HG02763 (cell line): ENCODE measurements at regions not wholly inside any gene's neighbourhood (a gene's known extent, or its start where the extent isn't known, plus 50 kb on each side); places are given as distances from the start of the nearest gene placed in this dataset.
"Not testable (repeated sequence)": the region's sequence is repeated elsewhere in the genome, so short reads cannot be mapped to it uniquely, and the experiment has no call there.

Experiments
- ATAC-seq: cut with Tn5 transposase; IDR thresholded peaks from one replicate; pipeline ENCODE4 v1.9.1; 2021; ENCODE audit warnings: mild to moderate bottlenecking, moderate library complexity; ENCODE audit not compliant: unreplicated experiment

DNA sequence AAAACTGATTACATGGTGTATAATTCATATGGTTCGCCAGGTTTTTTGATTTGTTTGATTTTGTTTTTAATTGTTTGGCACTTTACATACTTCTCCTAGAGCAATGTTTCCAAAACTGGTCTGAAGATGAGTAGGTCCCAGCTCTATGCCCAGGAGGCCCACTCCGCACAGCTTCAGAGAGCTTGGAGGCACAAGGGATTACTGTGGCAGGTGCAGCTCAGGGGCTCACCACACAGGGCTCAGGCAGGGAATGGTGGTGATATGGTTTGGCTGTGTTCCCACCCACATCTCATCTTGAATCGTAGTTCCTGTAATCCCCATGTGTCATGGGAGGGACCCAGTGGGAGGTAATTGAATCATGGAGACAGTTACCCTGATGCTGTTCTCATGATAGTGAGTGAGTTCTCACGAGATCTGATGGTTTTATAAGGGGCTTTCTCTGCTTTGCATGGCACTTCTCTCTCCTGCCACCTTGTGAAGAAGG is 296.6 kb downstream of the MED10 start:
- ATAC-seq = no peak

DNA sequence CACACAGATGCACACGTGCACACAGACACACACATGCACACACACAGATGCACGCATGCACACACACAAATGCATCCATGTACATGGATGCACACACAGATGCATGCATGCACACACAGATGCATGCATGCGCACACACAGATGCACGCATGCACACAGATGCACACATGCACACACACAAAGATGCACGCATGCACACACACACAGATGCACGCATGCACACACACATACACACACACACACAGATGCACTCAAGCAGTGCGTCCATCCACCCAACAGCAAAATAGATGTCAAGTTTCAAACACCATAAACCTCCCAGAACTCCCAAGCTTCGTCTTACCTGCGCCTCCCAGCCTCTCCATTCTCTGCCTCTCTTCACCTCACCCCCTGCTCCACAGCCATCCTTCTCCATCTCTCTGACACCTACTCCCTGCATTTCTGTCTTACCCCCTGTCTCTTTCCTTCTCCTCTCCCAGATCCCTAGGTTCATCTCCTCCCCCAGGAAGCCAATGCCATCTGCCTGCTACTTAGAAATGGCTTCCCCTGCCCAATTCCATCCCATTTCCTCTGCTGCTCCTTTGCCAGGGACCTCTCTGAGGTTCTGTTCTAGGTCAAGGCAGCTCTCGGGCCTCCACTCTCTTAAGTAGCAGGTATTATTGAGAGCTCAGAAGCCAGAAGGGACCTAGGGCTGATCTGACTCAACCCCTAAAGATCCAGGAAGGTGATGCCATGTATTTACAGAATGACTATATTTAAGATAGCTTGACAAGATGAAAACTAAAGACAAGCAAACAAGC is 297.2 kb downstream of the MED10 start:
- ATAC-seq = no peak

DNA sequence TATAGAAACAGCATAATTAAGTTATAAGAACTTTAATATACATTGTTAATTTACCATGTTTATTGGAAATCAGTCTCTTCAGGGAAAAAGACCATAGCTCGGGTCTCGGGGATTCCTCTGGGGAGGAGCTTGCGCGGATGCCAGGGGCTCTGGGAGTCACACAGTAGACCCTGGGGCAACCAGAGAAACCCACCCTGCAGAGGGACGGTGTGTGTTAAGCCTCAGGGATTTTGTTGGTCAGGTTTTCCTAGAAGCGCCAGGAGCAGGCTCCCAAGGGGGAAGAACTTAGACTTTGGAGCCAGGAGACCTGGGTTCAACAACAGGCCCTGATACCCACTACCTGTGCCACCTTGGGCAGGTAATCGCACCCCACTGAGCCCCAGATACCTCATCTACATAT is 297.9 kb downstream of the MED10 start:
- ATAC-seq = no peak

DNA sequence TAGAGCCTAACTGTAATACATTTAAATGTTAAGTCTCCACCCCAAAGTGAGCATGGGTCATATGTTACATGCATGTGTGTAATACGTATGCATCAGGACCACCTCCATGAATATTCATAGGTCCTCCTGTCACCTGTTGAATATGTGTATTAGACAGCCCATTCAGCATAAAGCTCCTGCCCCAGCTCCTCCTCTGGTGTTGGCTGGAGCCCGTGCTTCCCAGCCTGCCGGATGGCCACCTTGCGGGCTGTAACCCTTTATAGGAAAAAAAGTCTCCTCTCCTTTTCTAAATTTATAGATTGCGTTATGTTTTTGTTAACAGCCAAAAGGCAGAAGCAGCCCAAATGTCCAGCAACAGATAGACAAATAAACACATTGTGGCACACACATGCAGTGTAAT is 299.5 kb downstream of the MED10 start:
- no peak for ATAC-seq

DNA sequence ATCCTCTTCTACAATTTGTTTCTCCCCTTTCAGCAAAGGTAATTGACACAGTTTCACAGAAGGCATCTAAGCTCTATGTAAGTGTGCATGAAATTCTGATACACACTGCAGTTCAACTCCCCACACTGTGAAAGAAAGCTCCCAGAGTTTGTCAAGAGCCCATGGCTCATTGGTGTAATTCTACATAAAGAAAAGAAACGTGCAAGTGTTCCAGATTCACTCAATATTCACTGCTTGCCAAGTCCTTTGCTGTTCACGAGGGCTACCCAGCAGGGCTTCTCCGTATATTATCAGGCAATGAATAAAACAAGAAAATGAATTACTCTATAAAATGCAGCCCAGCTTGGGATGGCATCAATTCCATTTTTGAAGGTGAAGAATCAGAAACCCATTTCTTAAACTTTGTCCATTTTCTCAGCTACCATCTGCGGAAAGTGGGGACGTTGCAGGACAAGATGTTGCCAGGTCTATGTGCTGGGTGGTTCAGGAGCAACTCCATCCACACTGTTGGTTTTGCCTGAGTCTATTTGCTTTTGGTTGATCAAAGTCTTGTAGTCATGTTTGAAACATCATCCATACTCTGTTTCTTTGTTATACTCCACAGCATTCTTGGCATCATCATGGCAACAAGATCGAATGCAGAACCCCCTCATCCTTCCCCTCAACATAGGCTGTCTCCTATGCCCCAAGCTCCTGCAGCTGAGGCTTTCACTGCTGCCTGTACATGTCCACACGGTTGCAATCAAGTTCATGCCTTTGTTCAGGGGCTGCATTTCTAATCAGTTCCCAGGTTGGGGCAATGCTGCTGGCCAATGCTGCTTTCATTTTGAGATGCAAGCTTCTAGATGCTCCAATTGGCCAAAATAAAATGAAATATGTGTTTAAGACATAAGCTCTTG is 301.8 kb downstream of the MED10 start:
- no peak for ATAC-seq

DNA sequence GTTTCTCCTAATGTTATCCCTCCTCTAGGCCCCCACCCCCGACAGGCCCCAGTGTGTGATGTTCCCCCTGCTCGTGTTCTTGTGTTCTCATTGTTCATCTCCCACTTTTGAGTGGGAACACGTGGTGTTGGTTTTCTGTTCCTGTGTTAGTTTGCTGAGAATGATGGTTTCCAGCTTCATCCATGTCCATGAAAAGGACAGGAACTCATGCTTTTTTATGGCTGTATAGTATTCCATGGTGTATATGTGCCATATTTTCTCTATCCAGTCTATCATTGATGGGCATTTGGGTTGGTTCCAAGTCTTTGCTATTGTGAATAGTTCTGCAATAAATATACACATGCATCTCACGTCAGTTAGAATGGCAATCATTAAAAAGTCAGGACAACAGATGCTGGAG is 305.9 kb downstream of the MED10 start:
- ATAC-seq = not testable (repeated sequence)

DNA sequence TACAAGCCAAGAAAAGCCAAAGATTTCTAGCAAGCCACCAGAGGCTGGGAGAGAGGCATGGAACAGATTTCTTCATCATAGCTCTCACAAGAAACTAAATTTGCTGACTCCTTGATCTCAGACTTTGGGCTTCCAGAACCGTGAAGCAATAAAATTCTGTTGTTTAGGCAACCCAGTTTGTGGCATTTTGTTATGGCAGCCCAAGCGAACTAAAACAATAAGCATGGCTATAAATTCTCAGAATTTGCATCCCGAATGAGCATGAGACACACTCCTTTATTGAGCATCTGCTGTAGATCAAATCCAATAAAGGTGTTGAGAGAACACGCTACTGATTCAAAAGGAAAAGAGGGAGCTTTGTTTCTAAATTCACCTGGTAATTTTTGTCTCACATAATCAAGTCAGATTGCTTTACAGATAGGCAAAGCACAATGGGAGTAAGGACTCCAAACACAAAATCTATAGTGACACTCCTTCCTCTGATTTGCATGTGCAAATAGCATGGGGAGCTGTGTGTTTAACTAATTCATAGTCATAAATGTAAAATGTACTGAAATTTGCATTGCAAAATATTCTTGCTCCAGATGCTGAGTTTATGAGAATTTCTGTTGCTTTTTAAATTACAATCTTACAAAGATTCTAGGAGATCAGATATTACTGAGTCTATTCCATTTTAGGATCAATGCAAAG is 308.7 kb downstream of the MED10 start:
- ATAC-seq = no peak

DNA sequence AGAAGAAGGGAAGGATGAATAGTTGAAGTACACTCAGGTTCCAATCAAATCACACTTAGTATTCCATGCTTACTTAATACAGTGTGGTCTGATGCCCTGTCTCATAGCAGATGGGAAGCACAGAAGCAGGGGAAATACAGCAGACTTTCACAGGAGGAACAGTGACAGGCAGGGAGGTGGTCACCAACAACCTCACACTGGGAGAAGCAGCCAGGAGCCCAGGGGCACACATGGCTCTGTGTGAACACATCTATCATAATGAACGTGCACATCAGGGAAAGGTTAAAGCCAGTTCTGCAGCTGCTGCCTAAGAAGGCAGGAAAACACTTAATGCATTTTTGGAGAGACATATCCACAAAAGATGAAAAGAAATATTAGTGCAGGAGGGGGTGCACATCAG is 312.3 kb downstream of the MED10 start:
- no peak for ATAC-seq

DNA sequence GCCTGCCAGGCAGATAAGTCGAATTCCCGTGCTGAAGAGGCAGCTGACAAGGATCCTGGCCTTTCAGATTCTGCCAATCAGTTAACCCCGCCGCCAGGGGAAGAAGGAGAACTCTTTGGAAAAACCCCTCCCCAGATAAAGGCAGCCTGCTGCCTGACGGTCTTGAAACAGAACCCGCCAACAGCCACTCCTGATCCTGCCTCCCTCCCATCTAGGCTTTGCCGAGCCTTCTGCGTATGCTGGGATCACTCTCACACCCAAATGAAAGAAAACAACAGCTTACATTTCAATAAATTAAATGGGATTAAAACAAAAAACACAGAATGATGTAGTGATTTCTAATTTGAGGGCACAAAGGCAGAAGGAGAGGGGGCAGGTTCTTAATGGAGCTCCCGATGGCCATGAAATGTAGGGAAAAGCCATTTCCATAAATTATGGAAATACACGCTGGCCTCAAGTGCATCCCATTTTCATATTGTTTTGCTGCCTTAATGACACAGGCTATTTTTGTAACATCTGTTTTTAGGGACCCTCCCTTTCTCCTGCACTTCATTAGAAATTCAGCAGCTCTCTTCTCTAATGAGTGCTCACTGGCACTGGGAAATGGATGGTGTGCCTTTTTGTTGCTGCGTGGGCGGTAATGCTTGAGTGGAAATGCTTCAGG is 319.1 kb downstream of the MED10 start:
- no peak for ATAC-seq

DNA sequence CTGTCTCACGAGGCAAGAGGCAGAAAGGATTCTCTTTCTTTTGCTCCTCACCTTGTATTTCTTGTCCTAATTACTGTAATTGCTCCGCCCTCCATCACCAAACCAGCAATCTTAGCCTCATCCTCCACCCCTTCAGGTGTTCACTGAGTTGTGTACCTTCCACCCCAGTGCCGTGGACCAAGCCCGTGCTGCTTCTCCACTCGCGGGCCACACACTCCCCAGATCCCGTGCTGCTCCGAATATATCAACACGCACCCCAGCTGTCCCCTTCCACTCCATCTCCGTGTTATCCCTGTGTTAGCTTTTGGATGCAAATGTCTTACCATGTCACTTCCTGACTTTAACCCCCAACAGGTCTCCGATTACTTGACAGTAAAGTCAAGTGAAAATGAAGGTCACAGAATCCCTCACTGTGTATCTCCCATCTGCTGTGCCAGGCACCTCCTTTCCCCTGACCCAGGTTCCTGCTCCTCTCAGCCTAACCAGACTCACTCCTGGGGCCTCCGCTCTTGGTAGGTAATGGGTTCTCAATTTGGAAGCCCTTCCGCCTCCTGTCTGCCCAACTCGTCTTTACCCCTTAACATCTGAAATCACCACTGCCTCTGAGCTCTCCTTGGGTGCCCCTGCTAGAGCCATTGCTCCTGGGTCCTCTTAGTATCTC is 320.2 kb downstream of the MED10 start:
- ATAC-seq = no peak

DNA sequence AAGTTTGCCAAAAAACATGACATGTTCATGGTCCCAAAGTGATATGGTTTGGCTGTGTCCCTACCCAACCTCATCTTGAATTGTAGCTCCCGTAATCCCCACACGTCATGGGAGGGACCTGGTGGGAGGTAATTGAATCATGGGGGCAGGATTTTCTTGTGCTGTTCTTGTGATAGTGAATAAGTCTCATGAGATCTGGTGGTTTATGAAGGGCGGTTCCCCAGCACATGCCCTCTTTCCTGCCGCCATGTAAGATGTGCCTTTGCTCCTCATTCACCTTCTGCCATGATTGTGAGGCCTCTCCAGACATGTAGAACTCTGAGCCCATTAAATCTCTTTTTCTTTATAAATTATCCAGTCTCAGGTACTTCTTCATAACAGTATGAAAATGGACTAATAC is 322.1 kb downstream of the MED10 start:
- ATAC-seq = no peak

DNA sequence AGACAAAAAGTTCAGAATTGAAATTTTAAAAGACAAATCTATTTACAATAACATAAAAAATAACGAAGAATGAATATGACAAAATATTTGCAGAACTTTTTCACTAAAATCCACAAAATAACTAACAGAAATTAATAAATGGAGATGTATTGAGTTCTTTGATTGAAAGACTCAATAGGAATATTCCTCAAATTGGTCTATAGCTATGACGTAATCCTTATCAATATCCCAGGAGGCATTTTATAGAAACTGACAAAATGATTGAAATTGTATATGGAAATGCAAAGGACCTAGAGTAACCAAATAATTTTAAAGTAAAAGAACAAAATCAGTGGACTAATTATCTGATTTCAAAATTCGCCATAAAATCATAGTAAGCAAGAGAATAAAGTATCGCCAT is 328.7 kb downstream of the MED10 start:
- ATAC-seq = no peak

DNA sequence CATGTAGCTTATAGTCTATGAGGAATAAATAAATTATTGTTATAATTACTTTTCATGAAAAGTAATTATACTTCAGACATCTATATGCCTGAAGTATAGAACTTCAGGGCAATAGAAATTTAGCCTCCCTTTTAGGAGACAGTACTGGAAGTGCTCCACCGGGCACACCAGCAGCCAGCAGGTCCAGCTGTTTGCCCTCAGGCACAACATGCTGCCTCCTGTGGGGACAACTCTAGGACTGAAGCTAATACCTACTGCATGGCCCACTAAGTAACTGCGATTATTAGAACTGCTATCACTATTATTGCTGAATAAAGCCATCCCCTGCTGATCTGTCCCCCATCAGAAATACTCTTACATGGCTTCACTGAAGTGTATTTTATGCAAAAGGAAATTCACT is 329.6 kb downstream of the MED10 start:
- no peak for ATAC-seq

DNA sequence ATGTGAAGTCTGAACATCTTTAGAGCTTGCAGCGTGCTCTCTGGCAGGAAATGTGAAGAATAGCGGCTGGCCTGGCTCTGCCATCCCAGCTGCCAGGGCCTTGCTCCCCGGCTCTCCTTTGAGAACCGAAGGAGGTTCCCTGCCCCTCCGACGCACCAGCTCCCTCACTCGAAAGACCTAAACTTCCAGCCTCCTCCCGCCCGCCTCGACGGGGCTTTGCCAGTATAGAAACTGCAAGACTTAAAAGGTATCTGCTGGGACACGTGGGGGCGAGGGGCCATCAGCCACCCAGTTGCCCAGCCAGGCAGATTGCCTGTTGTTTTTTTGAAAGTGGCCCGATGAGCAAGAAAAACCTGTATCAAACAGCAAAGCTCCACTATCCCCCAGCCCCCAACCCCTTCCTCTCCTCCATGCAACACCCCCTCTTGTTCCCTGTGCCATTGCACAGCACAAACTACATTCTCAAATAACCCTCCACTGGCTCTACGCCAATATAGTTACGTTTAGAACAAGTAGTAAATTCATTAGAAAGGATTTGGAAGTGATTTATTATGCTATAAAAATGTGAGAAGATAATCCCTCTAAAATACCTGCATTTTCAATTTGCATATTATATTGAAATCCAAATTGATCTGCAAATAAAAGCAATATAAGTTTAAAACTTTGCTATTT is 331.9 kb downstream of the MED10 start:
- ATAC-seq = no peak

DNA sequence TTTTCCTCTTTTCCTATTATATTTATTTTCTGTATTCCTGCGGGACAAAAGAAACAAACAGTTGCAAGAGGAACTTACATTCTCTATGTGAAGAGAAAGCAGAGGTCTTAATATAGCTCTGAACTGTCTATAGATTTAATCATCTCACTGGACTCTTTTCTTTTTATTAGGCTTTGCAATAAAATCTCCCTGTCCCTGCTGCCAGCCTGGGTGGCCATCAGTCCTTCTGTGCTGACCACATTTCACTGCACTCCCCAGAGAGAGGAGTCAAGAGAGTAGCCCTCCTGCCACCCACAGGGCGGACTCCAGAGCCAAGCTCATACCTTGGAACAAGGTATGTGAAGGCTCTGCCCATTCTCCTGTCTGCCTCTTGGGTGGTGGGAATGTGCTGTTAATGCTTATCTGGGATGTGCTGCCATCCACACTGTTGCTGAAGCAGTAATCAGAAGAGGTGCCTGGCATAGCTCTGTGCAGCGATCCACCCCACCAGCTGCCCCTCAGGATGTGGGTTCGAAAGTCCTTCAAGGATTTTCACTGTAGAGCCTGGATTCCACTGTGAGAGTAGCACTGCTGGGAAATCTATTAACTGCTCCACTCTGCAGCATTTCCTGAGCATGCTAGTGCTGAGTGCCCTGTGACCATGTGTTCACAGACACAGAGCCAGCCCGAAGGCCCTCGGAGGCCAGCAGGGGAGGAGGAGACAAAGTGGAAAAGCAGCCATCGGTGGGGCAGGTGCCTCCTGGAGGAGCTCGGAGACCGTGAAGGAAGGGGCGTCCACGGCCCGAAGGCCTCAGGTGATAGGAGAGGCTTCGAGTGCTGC is 334.6 kb downstream of the MED10 start:
- ATAC-seq = no peak

DNA sequence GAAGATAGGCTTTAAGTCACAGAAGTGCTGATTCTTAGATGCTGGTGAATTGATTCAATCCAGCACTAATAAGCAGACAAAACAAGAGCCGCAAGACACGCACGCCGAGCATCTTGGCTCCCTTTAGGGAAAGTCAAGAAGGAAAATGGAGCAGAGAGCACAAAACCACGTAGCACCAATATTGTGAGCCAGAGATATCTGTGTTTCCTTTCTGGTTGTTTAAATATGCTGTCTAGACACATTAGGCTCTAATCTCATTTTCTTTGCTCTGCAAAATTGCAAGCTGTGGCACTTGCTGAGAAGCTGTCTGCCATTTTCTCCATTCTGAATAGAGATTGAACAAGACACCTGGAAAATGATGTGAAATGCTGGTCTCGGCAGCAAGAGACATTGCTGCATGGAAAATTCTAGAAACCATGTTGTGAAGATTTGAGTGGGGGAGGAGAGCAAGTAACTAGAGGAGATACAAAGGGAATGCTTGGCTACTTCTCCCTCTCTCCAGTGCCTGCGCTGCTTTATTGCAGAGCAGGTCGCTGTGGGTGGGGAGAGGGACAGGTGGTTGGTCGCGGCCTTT is 336.3 kb downstream of the MED10 start:
- no peak for ATAC-seq

DNA sequence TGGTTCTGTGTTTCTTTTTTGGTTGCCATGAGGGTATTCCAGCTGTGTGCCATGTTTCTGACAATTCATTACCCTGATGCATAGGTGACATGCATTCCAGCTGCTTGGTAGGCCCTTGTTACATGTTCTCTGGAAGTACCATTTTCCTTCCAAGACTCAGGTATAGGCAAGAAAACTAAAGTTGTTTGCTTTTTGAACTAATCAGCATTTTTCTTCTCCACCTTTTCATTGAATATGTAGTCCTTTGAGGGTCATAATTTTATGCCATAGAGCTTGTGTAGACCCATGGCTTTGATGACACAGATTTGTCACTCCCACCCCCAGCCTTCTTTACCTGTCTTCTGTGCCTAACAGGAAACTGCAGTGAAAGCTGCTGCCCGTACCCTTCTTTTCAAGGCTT is 339.2 kb downstream of the MED10 start:
- ATAC-seq = no peak

DNA sequence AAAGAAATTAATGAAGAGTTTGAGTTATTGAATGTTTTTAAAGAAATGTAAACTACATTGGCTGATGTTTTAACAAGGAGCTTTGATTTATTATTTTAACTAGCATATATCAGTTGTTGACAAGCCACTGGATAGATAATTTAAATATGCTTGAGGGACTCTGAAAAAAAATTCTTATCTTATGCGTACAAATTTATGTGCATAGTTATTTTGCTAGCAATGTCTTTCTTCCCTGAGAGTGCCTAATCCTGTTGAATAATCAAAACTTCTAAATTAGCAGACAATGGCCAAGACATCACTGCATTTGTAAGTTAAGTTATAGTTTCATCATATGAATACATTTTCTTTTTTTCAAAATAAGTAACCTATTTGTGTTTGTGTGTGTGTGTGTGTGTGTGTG is 342.3 kb downstream of the MED10 start:
- no peak for ATAC-seq

DNA sequence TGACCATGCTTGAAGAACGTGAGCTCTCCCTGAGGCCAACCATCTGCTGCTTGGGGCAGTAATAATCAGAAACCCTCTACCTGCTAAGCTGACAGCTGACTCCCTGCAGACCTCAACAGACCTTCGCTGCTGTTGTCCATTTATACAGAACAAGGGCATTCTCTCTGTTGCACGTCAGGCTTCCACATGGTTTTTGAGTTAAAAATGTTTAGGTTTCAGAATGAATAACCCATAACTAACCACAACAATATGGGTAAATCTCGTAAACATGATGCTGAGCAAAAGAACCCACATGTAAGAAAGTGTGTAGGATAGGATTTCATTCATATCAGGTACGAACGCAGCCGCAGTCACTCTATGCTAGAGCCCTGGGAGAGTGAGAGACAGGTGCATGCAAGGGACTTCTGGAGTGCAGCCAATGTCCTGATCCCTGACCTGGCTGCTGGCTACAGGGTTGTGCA is 348.5 kb downstream of the MED10 start:
- no peak for ATAC-seq
